Ishikawa (cell line): ENCODE measurements at regions not wholly inside any gene's neighbourhood (a gene's known extent, or its start where the extent isn't known, plus 50 kb on each side); places are given as distances from the start of the nearest gene placed in this dataset.

Source experiments
- CREB1 ChIP-seq: IDR thresholded peaks from 2 replicates; pipeline ENCODE4 v1.6.1; 2012; ENCODE audit warnings: low read depth
- EP300 ChIP-seq: IDR thresholded peaks from 2 replicates; pipeline ENCODE4 v1.6.1; 2012; ENCODE audit warnings: borderline replicate concordance
- FOXM1 ChIP-seq: IDR thresholded peaks from 2 replicates; pipeline ENCODE4 v1.6.1; 2012; ENCODE audit warnings: low read depth, borderline replicate concordance
- MAX ChIP-seq: IDR thresholded peaks from 2 replicates; pipeline ENCODE4 v1.6.1; 2012
- RAD21 ChIP-seq: IDR thresholded peaks from 2 replicates; pipeline ENCODE4 v1.6.1; 2012; ENCODE audit warnings: low read depth

GRCh38 chr12:93315385-93315906 lies 62.3 kb upstream of the NUDT4 start:
- no peak for TF ChIP-seq EP300
- no peak for TF ChIP-seq FOXM1
- no peak for TF ChIP-seq RAD21
- no peak for TF ChIP-seq MAX
- no peak for TF ChIP-seq CREB1
